NCI-H146 treated with DMSO at 0.1 percent for 48 hours (cell line): ENCODE measurements at regions not wholly inside any gene's neighbourhood (a gene's known extent, or its start where the extent isn't known, plus 50 kb on each side); places are given as distances from the start of the nearest gene placed in this dataset.

Experiments used
- DNase-seq: peaks from one replicate; lab custom pipeline; 2025; ENCODE audit not compliant: unreplicated experiment; lab: John Stamatoyannopoulos, UW

GRCh38 chr17:68182940-68183551 is 64.8 kb upstream of the AMZ2 start:
- DNase-seq: no peak

- no peak for DNase-seq
Measured at GRCh38 chr17:68184141-68184571, 63.7 kb upstream of the AMZ2 start.

- no peak for DNase-seq
Measured at GRCh38 chr17:68184816-68185436, 62.9 kb upstream of the AMZ2 start.

DNA sequence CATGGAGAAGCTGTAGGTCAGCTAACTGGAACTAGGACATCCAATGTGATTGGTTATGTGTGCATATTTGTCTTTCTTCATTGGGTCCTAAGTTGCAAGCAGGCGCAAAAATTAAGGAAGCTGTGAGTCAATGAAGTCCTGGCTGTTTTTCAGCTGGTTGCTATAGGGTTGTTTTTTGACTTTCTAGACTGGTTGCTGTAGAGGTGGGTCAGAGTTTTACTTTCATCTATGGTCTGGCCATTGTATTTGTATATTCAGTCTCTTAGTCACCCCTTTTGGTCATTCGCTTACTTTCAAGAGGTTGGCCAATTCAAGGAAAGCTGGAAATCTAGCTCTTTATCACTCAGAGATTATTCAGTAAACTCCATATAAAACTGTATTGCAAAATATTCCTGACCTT is 62.0 kb upstream of the AMZ2 start:
- no peak for DNase-seq

GRCh38 chr17:68190495-68190894 is 57.3 kb upstream of the AMZ2 start:
- no peak for DNase-seq

- DNase-seq: peak; percentile 3
Measured at GRCh38 chr17:68195667-68196393, 52.0 kb upstream of the AMZ2 start.

DNA sequence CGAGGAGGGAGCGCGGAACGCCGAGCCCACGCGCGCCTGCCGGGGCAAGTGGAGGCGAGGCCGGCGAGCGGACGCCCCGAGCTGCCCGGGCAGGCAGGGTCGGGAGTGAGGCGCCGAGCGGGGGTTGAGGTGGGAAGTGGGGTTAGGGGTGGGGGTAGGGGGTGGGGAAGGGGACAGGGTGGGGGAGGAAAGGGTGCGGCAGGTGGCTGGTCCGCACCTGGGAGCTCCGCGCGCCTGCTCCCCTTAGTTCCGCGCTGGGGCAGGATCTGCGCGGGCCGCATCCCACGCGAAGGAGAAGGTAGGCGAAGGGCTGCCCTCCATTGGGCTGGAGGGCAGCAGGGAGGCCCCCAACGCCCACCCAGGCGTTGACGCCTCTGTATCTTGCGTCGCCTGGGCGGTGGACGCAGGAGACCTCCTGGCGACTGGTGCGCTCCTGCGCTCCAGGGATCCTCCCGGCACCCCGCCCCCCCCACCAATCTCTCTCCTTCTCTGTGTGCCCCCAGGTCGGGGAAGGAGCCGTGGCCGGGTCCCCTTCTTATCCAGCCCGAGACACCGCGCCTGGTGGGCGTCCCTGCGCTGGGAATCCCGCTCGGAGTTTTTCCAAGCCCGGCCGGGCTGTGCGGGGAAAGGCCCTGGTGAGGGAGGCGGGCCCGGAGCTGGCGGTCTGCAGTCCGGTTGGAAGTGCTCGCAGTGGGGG is 51.3 kb upstream of the AMZ2 start:
- no peak for DNase-seq

- DNase-seq: no peak
Measured at GRCh38 chr17:68197091-68197996, 50.5 kb upstream of the AMZ2 start.

GRCh38 chr17:68197997-68198930 is 49.6 kb upstream of the AMZ2 start:
- DNase-seq: no peak
